Right lobe of liver (tissue), 4 donors: ENCODE measurements at regions not wholly inside any gene's neighbourhood (a gene's known extent, or its start where the extent isn't known, plus 50 kb on each side); places are given as distances from the start of the nearest gene placed in this dataset.

Experiments used
- CTCF ChIP-seq, 4 donors: fragments of 200-600 bp in 3 of 4; fragments of 450-650 bp in 1 of 4; IDR thresholded peaks; one replicate each; pipeline versions ENCODE4 v1.5.1 to v1.8.0; 2016 to 2022; ENCODE audit warnings: antibody characterized with exemption in 4 of 4, mild to moderate bottlenecking in 2 of 4
- POLR2A ChIP-seq: fragments of 450-650 bp; IDR thresholded peaks from one replicate; pipeline ENCODE4 v1.6.1; 2017; ENCODE audit warnings: antibody characterized with exemption, mild to moderate bottlenecking
- donor health status: DM: no; HTN: no; CAD: no.
- donor health status: DM: no; HTN: no; CAD: no.
- donor health status: DM: no; HTN: yes; CAD: no.

- TF ChIP-seq CTCF (IDR thresholded peaks at IDR 0.05) (no peak), POLR2A (no peak)
Observed at GRCh38 chr12:93102312-93102711, 173.2 kb upstream of the EEA1 start.
